OCI-LY7 (cell line): ENCODE measurements at regions not wholly inside any gene's neighbourhood (a gene's known extent, or its start where the extent isn't known, plus 50 kb on each side); places are given as distances from the start of the nearest gene placed in this dataset.

Experiments
- BruUV-seq: library from RNA; stranded (reverse); fragments of 400-500 nt; replicated peaks from 2 replicates; lab custom pipeline; 2021; lab: Mats Ljungman, UMichigan
- CTCF ChIA-PET: fragments of 300-600 bp; sonication (Branson Sonifier 250); formaldehyde crosslinking; loops from one replicate; lab custom pipeline; 2022; ENCODE audit warnings: antibody characterized with exemption; ENCODE audit not compliant: unreplicated experiment; lab: Charles Lee
- POLR2A ChIA-PET: fragments of 300-600 bp; sonication (Branson Sonifier 250); formaldehyde crosslinking; loops from one replicate; lab custom pipeline; 2022; ENCODE audit warnings: antibody characterized with exemption; lab: Charles Lee
- DNase-seq: peaks from one replicate; pipeline ENCODE4 v3.0.0-alpha.2; 2015; ENCODE audit warnings: low spot score
- H2AFZ ChIP-seq: fragments of 200-600 bp; sonication (generic), shearing (Covaris generic); 2 replicates; pipeline ENCODE4 v1.6.1; 2014; ENCODE audit warnings: mild to moderate bottlenecking, antibody characterized with exemption, low read length, moderate library complexity
- H3K27ac ChIP-seq: fragments of 200-600 bp; sonication (generic); 2 replicates; pipeline ENCODE4 v1.5.1; 2014; ENCODE audit warnings: mixed run types, low read depth, mild to moderate bottlenecking, moderate library complexity, low read length, inconsistent platforms; ENCODE audit not compliant: poor library complexity, severe bottlenecking
- H3K36me3 ChIP-seq: fragments of 200-600 bp; sonication (generic); 2 replicates; pipeline ENCODE4 v1.6.1; 2014; ENCODE audit warnings: mild to moderate bottlenecking, antibody characterized with exemption, low read length, moderate library complexity, mixed read lengths; ENCODE audit not compliant: insufficient read depth
- H3K4me1 ChIP-seq: fragments of 200-600 bp; sonication (generic); 2 replicates; pipeline ENCODE4 v1.5.1; 2014; ENCODE audit warnings: mild to moderate bottlenecking, low read length; ENCODE audit not compliant: insufficient read depth, poor library complexity, severe bottlenecking
- H3K4me2 ChIP-seq: fragments of 200-600 bp; sonication (generic); 2 replicates; pipeline ENCODE4 v1.6.1; 2014; ENCODE audit warnings: mild to moderate bottlenecking, low read length
- H3K4me3 ChIP-seq: fragments of 200-600 bp; sonication (generic); 2 replicates; pipeline ENCODE4 v1.5.1; 2014; ENCODE audit warnings: mild to moderate bottlenecking, low read depth, low read length; ENCODE audit not compliant: poor library complexity, severe bottlenecking
- H3K79me2 ChIP-seq: fragments of 200-600 bp; sonication (generic); 2 replicates; pipeline ENCODE4 v1.6.1; 2016; ENCODE audit warnings: low read depth, mild to moderate bottlenecking, low read length, moderate library complexity, mixed read lengths; ENCODE audit not compliant: insufficient read depth
- H3K9me2 ChIP-seq: fragments of 200-600 bp; sonication (generic); 2 replicates; pipeline ENCODE4 v1.6.1; 2016; ENCODE audit warnings: mild to moderate bottlenecking, low read length, mixed read lengths; ENCODE audit not compliant: insufficient read depth
- H3K9me3 ChIP-seq: fragments of 200-600 bp; sonication (generic); 2 replicates; pipeline ENCODE4 v1.6.1; 2014; ENCODE audit warnings: mild to moderate bottlenecking, mixed run types, low read length, mixed read lengths
- H4K20me1 ChIP-seq: fragments of 200-600 bp; sonication (generic); 2 replicates; pipeline ENCODE4 v1.6.1; 2014; ENCODE audit warnings: mild to moderate bottlenecking, antibody characterized with exemption, low read length, moderate library complexity, mixed read lengths; ENCODE audit not compliant: insufficient read depth
- EZH2phosphoT487 ChIP-seq: fragments of 200-600 bp; sonication (generic); IDR thresholded peaks from 2 replicates; pipeline ENCODE4 v1.6.1; 2018; ENCODE audit warnings: low read depth, borderline replicate concordance, mild to moderate bottlenecking, mixed run types, antibody characterized with exemption, low read length, moderate library complexity, mixed read lengths
- intact Hi-C: fragments of 100-400 bp; cut with micrococcal nuclease; formaldehyde crosslinking; loops from one replicate; pipeline ENCODE4 v1.10.0; 2022; ENCODE audit not compliant: unreplicated experiment
- TF ChIP-seq, protein P1 (sequence below): fragments of 200-600 bp; sonication (generic); conservative IDR thresholded peaks from 2 replicates; pipeline ENCODE4 v1.5.1; 2014; ENCODE audit warnings: mild to moderate bottlenecking, antibody characterized with exemption, low read length, moderate library complexity, mixed read lengths

- no peaks in the 10 kb centered on the region for H3K9me3 ChIP-seq
- TF ChIP-seq, protein P1, sequence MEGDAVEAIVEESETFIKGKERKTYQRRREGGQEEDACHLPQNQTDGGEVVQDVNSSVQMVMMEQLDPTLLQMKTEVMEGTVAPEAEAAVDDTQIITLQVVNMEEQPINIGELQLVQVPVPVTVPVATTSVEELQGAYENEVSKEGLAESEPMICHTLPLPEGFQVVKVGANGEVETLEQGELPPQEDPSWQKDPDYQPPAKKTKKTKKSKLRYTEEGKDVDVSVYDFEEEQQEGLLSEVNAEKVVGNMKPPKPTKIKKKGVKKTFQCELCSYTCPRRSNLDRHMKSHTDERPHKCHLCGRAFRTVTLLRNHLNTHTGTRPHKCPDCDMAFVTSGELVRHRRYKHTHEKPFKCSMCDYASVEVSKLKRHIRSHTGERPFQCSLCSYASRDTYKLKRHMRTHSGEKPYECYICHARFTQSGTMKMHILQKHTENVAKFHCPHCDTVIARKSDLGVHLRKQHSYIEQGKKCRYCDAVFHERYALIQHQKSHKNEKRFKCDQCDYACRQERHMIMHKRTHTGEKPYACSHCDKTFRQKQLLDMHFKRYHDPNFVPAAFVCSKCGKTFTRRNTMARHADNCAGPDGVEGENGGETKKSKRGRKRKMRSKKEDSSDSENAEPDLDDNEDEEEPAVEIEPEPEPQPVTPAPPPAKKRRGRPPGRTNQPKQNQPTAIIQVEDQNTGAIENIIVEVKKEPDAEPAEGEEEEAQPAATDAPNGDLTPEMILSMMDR, result no peak
- TF ChIP-seq EZH2phosphoT487, result no peak
- no peaks in the 10 kb centered on the region for H3K9me2 ChIP-seq
- ChIA-PET POLR2A (interaction anchor here (0.7 to 3.9 kb wide), 11 partner anchors 9 to 718 kb away, joined by 3 to 40 read pairs (median 7); no protein-coding TSS in a partner anchor), CTCF (interaction anchor here (1.3 to 1.9 kb wide), 2 partner anchors 21 to 116 kb away, joined by 4 to 8 read pairs; no protein-coding TSS in a partner anchor)
- no peaks in the 10 kb centered on the region for H3K79me2 ChIP-seq
- DNase-seq, result peak; percentile 79
- no TSS peak for BruUV-seq
- intact Hi-C loops, result loop anchor here (1.0 to 10.0 kb wide), 4 partner anchors 64 to 556 kb away; partner anchors contain the start of gene RYBP
- H3K27ac ChIP-seq, result peak overlapping the region; percentile 43
- H3K4me2 ChIP-seq, result peak overlapping the region; percentile 81
- peaks cover 75% of the 10 kb centered on the region for H3K4me1 ChIP-seq
- H3K4me3 ChIP-seq, result peak overlapping the region; percentile 62
- no peaks in the 10 kb centered on the region for H4K20me1 ChIP-seq
- peak overlapping the region; percentile 33; the same call in 1 of the 2 replicates for H2AFZ ChIP-seq
- H3K36me3 ChIP-seq, result no peaks in the 10 kb centered on the region
Measured at GRCh38 chr3:72100601-72101187, 315.7 kb upstream of the PROK2 start.

DNA sequence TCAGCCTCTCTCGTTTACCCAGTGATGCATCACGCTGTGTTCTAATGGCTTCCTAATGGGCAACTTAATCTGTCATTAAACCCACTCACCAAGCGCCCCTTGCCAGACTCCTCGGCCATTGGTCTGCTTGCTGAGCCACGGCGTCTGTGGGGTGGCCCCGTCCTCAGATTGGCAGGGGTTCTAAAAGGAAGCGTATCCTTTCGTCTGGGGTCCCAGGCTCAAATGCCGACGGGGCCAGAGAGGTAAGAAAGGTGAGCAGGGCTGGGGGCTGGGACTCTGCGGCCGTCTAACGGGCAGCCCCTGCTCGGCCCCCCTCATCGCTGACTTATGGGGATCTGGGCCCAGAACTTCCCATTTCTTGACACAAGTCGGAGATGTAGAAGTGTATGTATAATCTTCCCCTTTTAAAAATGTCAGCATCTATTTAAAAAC lies 315.1 kb upstream of the PROK2 start:
- CTCF ChIA-PET, result interaction anchor here (1.3 kb wide), 1 partner anchor 115 kb away, joined by 4 read pairs; no protein-coding TSS in a partner anchor
- no peaks in the 10 kb centered on the region for H4K20me1 ChIP-seq
- TF ChIP-seq, protein P1, result no peak
- TF ChIP-seq EZH2phosphoT487, result no peak
- peak overlapping the region; percentile 62 for H3K4me3 ChIP-seq
- peak overlapping the region; percentile 33; the same call in 1 of the 2 replicates for H2AFZ ChIP-seq
- H3K36me3 ChIP-seq, result no peaks in the 10 kb centered on the region
- H3K4me1 ChIP-seq, result peaks cover 81% of the 10 kb centered on the region
- no peaks in the 10 kb centered on the region for H3K79me2 ChIP-seq
- peak overlapping the region; percentile 81 for H3K4me2 ChIP-seq
- POLR2A ChIA-PET, result interaction anchor here (0.7 to 3.9 kb wide), 7 partner anchors 8 to 719 kb away, joined by 3 to 40 read pairs (median 10); no protein-coding TSS in a partner anchor
- intact Hi-C loops, result loop anchor here (5.0 to 10.0 kb wide), 3 partner anchors 165 to 555 kb away; partner anchors contain the start of gene RYBP
- no peaks in the 10 kb centered on the region for H3K9me2 ChIP-seq
- TSS peak; percentile 83 for BruUV-seq
- no peak for DNase-seq
- H3K9me3 ChIP-seq, result no peaks in the 10 kb centered on the region
- H3K27ac ChIP-seq, result peak overlapping the region; percentile 43
